ENCODE measurements at regions not wholly inside any gene's neighbourhood (a gene's known extent, or its start where the extent isn't known, plus 50 kb on each side); places are given as distances from the start of the nearest gene placed in this dataset.

DNA sequence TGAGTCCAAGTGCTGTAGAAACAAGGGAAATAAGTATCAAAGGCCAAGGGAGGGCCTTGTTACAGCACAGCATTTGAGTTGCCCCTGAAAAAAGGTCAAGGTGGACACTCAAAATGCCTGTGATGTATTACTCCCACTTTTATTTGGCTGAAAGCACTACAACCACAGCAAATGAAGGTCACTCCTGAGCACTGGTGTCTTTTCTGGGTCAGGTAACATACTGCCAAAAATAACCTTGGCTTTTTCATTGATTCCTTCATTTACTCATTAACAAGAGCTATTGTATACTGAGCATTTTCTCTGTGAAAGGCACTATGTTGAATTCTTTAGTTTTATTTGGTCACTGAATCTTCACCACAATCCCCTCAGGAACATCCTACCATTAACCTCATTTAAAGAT, 590.3 kb downstream of the BCL11A start:
- no peak overlapping the region for H3K27ac ChIP-seq
- no peak for DNase-seq

DNA sequence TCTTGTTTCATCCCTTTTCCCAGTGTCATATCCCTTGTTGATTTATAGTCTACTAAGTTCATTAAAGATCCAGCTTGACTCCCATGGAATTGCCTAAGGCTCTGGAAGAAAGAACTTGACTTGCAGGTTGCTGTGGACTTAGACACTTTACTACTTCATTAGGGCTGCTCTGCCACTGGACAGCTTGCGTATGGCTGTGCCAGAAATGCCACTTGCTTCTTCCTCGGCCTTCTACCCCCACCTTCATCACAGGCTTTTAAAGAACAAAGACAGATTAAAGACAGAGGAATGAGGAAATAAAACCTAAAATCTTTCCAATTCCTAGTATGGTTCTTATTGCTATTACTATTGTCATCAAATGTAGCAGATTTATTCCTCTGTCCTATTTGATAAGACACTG, 591.7 kb downstream of the BCL11A start:
- Histone ChIP-seq H3K4me1 (no peaks in the 10 kb centered on the region), H3K27me3 (no peaks in the 10 kb centered on the region), H3K36me3 (no peaks in the 10 kb centered on the region), H3K27ac (no peak overlapping the region), H3K4me3 (no peak overlapping the region), H3K9me3 (no peaks in the 10 kb centered on the region)
- no peak for DNase-seq
- TF ChIP-seq CTCF (IDR thresholded peaks at IDR 0.05) (no peak), POLR2A (IDR thresholded peaks at IDR 0.05) (no peak)

More for the DNA sequence above, 590.3 kb downstream of the BCL11A start:
- no peaks in the 10 kb centered on the region for H3K36me3 ChIP-seq
- no peaks in the 10 kb centered on the region for H3K27me3 ChIP-seq
- no peaks in the 10 kb centered on the region for H3K9me3 ChIP-seq
- H3K4me1 ChIP-seq, result no peaks in the 10 kb centered on the region
- TF ChIP-seq POLR2A (IDR thresholded peaks at IDR 0.05) (no peak), CTCF (IDR thresholded peaks at IDR 0.05) (no peak)
- no peak overlapping the region for H3K4me3 ChIP-seq

- Histone ChIP-seq H3K9me3 (no peaks in the 10 kb centered on the region), H3K27ac (no peak overlapping the region), H3K27me3 (no peaks in the 10 kb centered on the region), H3K4me1 (no peaks in the 10 kb centered on the region), H3K36me3 (no peaks in the 10 kb centered on the region), H3K4me3 (no peak overlapping the region)
- no peak for TF ChIP-seq CTCF (IDR thresholded peaks at IDR 0.05)
- TF ChIP-seq POLR2A (IDR thresholded peaks at IDR 0.05), result no peak
- DNase-seq, result no peak
These were observed 593.5 kb downstream of the BCL11A start for GRCh38 chr2:59959944-59960343.

DNA sequence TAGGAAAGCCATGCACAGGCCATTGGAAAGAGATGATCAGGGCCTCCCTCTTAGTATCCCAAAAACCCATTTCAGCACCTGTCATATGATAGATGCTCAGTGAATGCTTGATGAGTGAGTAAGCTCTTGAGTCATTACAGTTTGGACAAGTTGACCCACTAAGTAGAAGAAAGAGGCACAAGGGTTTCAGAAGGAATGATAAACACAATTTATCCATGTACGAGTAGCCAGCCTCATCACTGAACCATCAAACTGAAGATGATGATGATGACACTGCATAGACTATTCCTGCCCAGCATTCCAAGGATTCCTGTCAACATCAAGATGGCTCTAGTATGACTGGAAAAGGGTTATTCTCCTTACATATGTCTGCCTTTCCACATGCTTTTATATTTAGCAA, 596.0 kb downstream of the BCL11A start:
- DNase-seq, result no peak
- H3K4me3 ChIP-seq, result no peak overlapping the region

GRCh38 chr2:59956981-59957380, 596.5 kb downstream of the BCL11A start:
- DNase-seq, result no peak
- H3K4me1 ChIP-seq, result no peaks in the 10 kb centered on the region
- H3K4me3 ChIP-seq, result no peak overlapping the region
- no peaks in the 10 kb centered on the region for H3K9me3 ChIP-seq
- H3K27ac ChIP-seq, result no peak overlapping the region
- H3K36me3 ChIP-seq, result no peaks in the 10 kb centered on the region
- no peaks in the 10 kb centered on the region for H3K27me3 ChIP-seq
- TF ChIP-seq POLR2A (IDR thresholded peaks at IDR 0.05) (no peak), CTCF (IDR thresholded peaks at IDR 0.05) (no peak)

More for the DNA sequence above, 596.0 kb downstream of the BCL11A start:
- no peaks in the 10 kb centered on the region for H3K4me1 ChIP-seq
- H3K9me3 ChIP-seq, result no peaks in the 10 kb centered on the region
- H3K27me3 ChIP-seq, result no peaks in the 10 kb centered on the region
- no peaks in the 10 kb centered on the region for H3K36me3 ChIP-seq
- TF ChIP-seq POLR2A (IDR thresholded peaks at IDR 0.05), result no peak
- TF ChIP-seq CTCF (IDR thresholded peaks at IDR 0.05), result no peak
- H3K27ac ChIP-seq, result no peak overlapping the region

GRCh38 chr2:59947917-59948541, 605.4 kb downstream of the BCL11A start:
- H3K27me3 ChIP-seq, result no peaks in the 10 kb centered on the region
- H3K9me3 ChIP-seq, result no peaks in the 10 kb centered on the region
- DNase-seq, result no peak
- no peak overlapping the region for H3K27ac ChIP-seq
- no peaks in the 10 kb centered on the region for H3K4me1 ChIP-seq
- no peaks in the 10 kb centered on the region for H3K36me3 ChIP-seq
- no peak overlapping the region for H3K4me3 ChIP-seq
- no peak for TF ChIP-seq CTCF (IDR thresholded peaks at IDR 0.05)
- TF ChIP-seq POLR2A (IDR thresholded peaks at IDR 0.05), result no peak

All from Peyer's patch (tissue), 4 donors.